ENCODE measurements at regions not wholly inside any gene's neighbourhood (a gene's known extent, or its start where the extent isn't known, plus 50 kb on each side); places are given as distances from the start of the nearest gene placed in this dataset.

DNA sequence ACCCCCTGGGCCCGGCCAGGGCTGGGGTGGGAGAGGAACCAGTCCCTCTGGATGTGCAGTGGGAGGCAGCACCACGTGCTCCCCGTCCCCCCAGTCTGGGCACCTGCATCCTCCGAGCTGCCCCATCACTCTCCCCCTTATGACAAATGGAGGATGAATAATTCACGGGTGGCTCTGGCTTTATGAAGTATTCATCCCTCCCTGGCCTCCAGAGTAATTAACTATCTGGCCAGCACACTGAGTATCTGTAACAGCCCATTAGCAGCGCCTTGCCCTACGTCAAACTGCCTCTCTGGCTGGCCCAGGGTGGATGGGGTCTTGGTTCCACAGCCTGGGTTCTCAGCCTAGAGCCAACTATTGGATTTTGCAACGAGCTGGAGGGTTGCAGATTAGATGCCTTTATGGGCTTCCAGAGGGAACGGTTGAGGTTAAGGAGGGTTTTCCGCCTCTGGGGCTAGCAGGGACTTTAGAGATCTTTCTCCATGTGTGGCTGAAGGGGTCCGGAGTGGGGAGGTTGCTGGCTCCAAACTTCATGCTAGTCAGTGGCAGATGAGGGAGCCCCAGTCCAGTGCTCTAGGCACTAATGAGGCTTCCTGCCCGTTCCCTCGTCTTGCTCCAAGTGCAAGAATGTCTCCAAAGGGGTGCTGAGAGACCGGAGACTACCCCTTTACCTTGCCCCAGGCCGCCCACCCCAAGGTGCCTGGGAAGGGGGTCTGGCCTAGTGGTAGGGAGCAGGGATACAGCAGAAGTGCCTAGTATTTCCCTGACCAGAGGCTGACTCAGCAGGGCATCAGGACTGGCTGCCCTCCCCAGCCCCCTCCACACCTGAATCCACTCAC is 53.5 kb upstream of the MLN start (continued):
- TF ChIP-seq ARID4B (CRISPR knock-in tag; IDR thresholded peaks at IDR 0.05; ENCODE audit: borderline replicate concordance), result no peak

DNA sequence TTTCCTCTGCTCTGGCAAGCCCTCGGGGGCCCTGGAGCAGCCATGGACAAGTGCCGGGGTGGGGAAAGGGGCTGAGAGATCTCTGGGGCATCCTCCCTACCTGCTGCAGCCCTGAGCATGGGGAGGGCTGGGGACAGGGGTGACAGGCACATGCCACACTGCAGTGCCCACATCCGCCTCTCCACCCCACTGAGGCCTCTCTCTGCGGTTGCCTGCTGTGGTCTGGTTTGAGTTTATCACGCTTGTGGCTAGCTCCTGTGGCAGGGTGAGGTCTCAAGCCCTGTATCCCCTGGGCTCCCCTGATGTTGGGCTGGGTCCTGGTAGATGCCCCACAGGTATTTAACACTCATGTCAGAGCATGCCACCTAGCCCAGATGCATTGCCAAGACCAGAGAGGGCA is 52.9 kb upstream of the MLN start:
- peaks cover 7% of the 10 kb centered on the region for H3K27me3 Mint-ChIP-seq (ENCODE audit: low read depth)
- POLR2A ChIA-PET, result no interaction called here
- no peak overlapping the region for H3K27ac Mint-ChIP-seq
- ATAC-seq, result no peak
- CTCF ChIA-PET, result interaction anchor here (1.3 kb wide), 1 partner anchor 199 kb away, joined by 3 read pairs; no protein-coding TSS in a partner anchor
- H3K36me3 Mint-ChIP-seq, result no peaks in the 10 kb centered on the region
- no peaks in the 10 kb centered on the region for H3K9me3 Mint-ChIP-seq
- no peak for TF ChIP-seq MLX (CRISPR knock-in tag; IDR thresholded peaks at IDR 0.05)
- no peak for TF ChIP-seq ZNF532 (CRISPR knock-in tag; IDR thresholded peaks at IDR 0.05; ENCODE audit: borderline replicate concordance)
- TF ChIP-seq ZNF219 (CRISPR knock-in tag; IDR thresholded peaks at IDR 0.05; ENCODE audit: borderline replicate concordance), result no peak
- no peak overlapping the region for H3K4me3 Mint-ChIP-seq
- no peak for DNase-seq (ENCODE audit: low spot score)
- peaks cover 20% of the 10 kb centered on the region for H3K4me1 Mint-ChIP-seq

DNA sequence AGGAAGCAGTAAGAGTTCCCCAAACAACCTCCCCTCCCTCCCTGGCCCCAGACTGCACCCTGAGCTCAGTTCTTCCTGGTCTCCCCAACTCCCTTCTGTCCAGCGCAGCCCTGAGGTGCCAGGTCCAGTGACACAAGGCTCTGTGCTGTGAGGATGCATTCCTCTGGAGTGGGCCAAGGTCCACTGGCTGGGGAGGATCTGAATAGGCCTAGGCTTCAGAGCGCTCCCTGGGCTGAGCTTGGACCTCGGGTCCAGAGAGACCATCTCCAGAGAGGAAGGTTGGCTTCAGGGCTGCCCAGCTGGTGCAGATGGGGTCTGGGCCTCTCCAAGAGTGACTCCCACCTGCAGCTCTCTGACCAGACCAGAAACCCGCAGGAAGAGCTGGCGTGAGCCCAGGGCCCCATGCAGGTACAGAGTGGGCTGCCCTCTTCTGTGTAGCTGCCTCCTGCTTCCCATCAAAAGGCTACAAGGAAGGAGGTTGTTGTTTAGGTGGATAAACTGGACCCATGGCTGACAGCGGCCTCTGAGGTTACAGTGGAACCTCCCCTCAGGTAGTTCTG is 52.3 kb upstream of the MLN start:
- Mint-ChIP-seq H3K9me3 (no peaks in the 10 kb centered on the region), H3K27ac (no peak overlapping the region), H3K4me1 (peaks cover 18% of the 10 kb centered on the region), H3K4me3 (no peak overlapping the region), H3K36me3 (no peaks in the 10 kb centered on the region), H3K27me3 (ENCODE audit: low read depth) (peaks cover 7% of the 10 kb centered on the region)
- TF ChIP-seq IRF1 (CRISPR knock-in tag; IDR thresholded peaks at IDR 0.05) (no peak), GRHL2 (CRISPR knock-in tag; IDR thresholded peaks at IDR 0.05; ENCODE audit: insufficient replicate concordance, severe bottlenecking) (no peak), FOXP1 (CRISPR knock-in tag; IDR thresholded peaks at IDR 0.05; ENCODE audit: borderline replicate concordance) (no peak), MLX (CRISPR knock-in tag; IDR thresholded peaks at IDR 0.05) (no peak), SP1 (CRISPR knock-in tag; conservative IDR thresholded peaks at IDR 0.05) (no peak)
- ATAC-seq (no peak), DNase-seq (ENCODE audit: low spot score) (no peak)
- CTCF ChIA-PET, result interaction anchor here (1.0 to 1.3 kb wide), 3 partner anchors 85 to 199 kb away, joined by 3 read pairs; no protein-coding TSS in a partner anchor
- POLR2A ChIA-PET, result no interaction called here
